NCI-H526 (cell line): ENCODE measurements at regions not wholly inside any gene's neighbourhood (a gene's known extent, or its start where the extent isn't known, plus 50 kb on each side); places are given as distances from the start of the nearest gene placed in this dataset.
"Not testable (repeated sequence)": the region's sequence is repeated elsewhere in the genome, so short reads cannot be mapped to it uniquely, and the experiment has no call there.

ENCODE experiments used
- DNase-seq, 2 experiments: peaks; one replicate each; lab custom pipeline; 2025; lab: John Stamatoyannopoulos, UW

GRCh38 chr7:98771941-98772603 lies 97.7 kb downstream of the TMEM130 start:
- no peak for DNase-seq

GRCh38 chr7:98774884-98775283 lies 94.9 kb downstream of the TMEM130 start:
- no peak for DNase-seq

- DNase-seq = no peak
Observed at GRCh38 chr7:98777051-98777450, 92.8 kb downstream of the TMEM130 start.

GRCh38 chr7:98778421-98778820 lies 91.4 kb downstream of the TMEM130 start:
- DNase-seq = no peak

- DNase-seq = no peak
Observed at GRCh38 chr7:98779800-98780587, 89.8 kb downstream of the TMEM130 start.

GRCh38 chr7:98784216-98784785 lies 85.5 kb downstream of the TMEM130 start:
- DNase-seq = no peak

GRCh38 chr7:98785929-98786571 lies 83.8 kb downstream of the TMEM130 start:
- no peak for DNase-seq

- DNase-seq = no peak
Observed at GRCh38 chr7:98788966-98789365, 80.8 kb downstream of the TMEM130 start.

- DNase-seq = not testable (repeated sequence)
Observed at GRCh38 chr7:98794453-98794852, 75.4 kb downstream of the TMEM130 start.

GRCh38 chr7:98795741-98796493 lies 73.9 kb downstream of the TMEM130 start:
- no peak for DNase-seq
